GM21786 (cell line): ENCODE measurements at regions not wholly inside any gene's neighbourhood (a gene's known extent, or its start where the extent isn't known, plus 50 kb on each side); places are given as distances from the start of the nearest gene placed in this dataset.
"Not testable (repeated sequence)": the region's sequence is repeated elsewhere in the genome, so short reads cannot be mapped to it uniquely, and the experiment has no call there.

Source experiments
- ATAC-seq: cut with Tn5 transposase; IDR thresholded peaks from one replicate; pipeline ENCODE4 v1.9.1; 2021; ENCODE audit not compliant: unreplicated experiment

GRCh38 chr2:81389203-81389602 lies 1084.7 kb upstream of the LRRTM1 start:
- no peak for ATAC-seq

- ATAC-seq, result no peak
Measured at GRCh38 chr2:81363800-81364199, 1059.2 kb upstream of the LRRTM1 start.

DNA sequence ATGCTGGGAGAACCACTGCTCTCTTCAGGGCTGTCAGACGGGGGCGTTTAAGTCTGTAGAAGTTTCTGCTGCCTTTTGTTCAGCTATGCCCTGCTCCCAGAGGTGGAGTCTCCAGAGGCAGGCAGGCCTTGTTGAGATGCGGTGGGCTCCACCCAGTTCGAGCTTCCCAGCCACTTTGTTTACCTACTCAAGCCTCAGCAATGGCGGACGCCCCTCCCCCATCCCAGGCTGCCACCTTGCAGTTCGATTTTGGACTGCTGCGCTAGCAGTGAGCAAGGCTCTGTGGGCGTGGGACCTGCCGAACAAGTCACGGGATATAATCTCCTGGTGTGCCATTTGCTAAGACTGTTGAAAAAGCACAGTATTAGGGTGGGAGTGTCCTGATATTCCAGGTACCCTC lies 1057.9 kb upstream of the LRRTM1 start:
- ATAC-seq, result not testable (repeated sequence)

- no peak for ATAC-seq
Measured at GRCh38 chr2:81355436-81355835, 1050.9 kb upstream of the LRRTM1 start.

- ATAC-seq, result no peak
Measured at GRCh38 chr2:81334046-81334445, 1029.5 kb upstream of the LRRTM1 start.

DNA sequence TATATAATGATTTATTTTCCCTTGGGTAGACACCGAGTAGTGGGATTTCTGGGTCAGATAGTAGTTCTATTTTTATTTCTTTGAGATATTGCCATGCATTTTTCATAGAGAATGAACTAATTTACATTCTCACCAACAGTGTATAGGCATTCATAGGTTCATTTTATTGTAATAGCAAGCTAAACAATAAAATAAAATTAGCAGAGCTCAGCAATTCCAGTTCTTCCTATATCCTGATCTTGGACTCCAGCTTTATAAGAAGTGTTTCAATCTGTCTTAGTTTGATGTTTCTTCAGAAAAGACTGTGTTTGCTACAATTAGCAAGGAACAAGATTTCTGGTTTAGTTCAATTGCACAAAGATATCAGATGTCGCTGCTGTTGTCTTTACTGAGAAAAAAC lies 1024.4 kb upstream of the LRRTM1 start:
- no peak for ATAC-seq

- ATAC-seq, result no peak
Measured at GRCh38 chr2:81327911-81328310, 1023.4 kb upstream of the LRRTM1 start.

GRCh38 chr2:81324046-81324445 lies 1019.5 kb upstream of the LRRTM1 start:
- no peak for ATAC-seq

- ATAC-seq, result no peak
Measured at GRCh38 chr2:81304154-81304830, 999.7 kb upstream of the LRRTM1 start.

DNA sequence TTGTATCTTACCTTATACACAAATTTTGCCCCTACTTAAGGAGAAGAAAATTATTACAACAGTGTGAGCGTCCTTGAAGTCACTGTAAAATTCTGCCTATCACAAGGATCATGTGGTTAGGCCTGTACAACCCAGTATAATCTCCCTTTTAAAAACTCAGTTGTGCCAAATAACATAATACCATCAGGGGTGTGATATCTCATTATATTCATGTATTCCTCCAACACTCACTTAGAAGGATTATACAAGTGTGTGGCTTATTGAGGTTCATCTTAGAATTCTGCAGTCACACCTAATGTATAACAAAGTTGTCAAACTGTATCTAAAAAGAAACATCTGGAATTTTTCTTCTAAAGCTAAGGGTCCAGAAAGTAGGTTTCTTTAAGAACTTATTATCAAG lies 998.8 kb upstream of the LRRTM1 start:
- no peak for ATAC-seq

- no peak for ATAC-seq
Measured at GRCh38 chr2:81299841-81300240, 995.3 kb upstream of the LRRTM1 start.

- no peak for ATAC-seq
Measured at GRCh38 chr2:81290846-81291245, 986.3 kb upstream of the LRRTM1 start.

- ATAC-seq, result no peak
Measured at GRCh38 chr2:81283081-81283480, 978.5 kb upstream of the LRRTM1 start.

- ATAC-seq, result no peak
Measured at GRCh38 chr2:81282151-81282769, 977.7 kb upstream of the LRRTM1 start.

GRCh38 chr2:81276595-81276994 lies 972.0 kb upstream of the LRRTM1 start:
- no peak for ATAC-seq

- no peak for ATAC-seq
Measured at GRCh38 chr2:81266106-81266505, 961.6 kb upstream of the LRRTM1 start.

DNA sequence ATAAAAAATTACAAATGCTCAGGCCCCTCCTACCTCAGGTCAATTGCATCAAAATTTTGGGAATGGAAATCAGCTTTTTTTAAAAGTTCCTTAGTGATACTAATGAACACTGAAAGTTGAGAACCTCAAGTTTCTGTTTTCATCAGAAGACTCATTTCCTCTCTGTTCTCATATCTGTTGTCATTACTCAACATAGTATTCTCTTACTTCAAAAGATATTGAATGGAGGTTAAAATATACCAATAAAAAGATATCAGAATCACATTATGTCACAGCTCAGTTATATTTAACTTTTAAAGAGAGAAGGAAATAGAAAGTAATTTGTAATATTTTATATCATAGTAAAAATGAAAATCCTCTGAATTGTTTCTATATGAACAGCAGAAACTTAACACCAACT lies 959.4 kb upstream of the LRRTM1 start:
- ATAC-seq, result no peak

DNA sequence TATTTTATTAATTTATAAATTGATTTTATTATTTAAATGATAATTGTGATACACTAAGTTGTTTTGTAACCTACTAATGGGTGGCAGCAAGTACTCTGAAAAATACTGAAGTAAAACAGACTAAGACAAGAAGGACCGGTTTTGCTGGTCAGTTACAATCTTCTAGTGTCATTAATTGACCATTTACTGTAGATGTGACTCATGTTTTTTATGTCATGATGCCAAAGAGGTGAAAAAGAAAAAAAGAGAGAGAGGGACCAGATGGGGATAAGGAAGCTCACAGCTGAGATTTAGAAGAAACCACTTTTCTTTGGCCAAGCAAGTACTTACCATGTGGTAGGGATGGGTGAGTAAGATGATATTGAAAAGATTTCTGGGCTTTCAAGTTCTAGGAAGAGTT lies 955.8 kb upstream of the LRRTM1 start:
- no peak for ATAC-seq

DNA sequence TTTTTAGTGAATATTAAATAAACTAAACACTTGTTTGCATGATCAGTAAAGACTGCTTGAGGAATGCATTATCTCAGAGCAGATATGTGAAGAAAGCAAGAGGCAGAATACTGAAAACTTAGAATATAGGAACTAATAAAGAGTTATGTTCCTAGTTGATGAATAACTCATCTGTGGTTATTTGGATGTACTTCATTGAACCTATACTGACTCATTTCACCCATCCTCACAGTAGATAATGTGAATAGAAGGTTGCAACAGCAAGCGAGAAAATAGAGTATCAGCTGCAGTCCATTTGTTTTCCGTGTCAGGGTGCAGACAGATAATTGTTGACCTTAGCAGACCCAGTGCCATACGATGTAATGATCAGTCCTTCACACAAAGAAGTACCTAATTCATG lies 945.7 kb upstream of the LRRTM1 start:
- peak; percentile 72 for ATAC-seq

DNA sequence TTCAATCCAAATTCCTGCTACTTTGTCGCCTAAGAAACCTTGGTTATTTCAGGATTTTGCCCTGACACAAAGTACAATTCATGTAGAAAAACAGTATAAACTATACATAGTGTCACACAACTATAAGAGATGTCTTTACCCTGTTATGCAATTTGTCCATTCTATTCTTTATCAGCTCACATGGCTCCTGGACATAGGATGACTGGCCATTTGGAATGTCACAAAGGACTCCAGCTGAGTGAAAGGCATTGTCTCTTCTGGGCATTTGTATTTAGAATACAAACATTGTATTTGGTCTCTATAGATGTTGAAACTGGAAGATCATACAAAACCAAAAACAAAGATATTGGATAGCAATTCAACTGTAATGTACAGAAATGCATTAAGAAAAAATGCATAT lies 944.6 kb upstream of the LRRTM1 start:
- no peak for ATAC-seq

GRCh38 chr2:81247648-81248047 lies 943.1 kb upstream of the LRRTM1 start:
- ATAC-seq, result peak; percentile 73

GRCh38 chr2:81242501-81242900 lies 937.9 kb upstream of the LRRTM1 start:
- ATAC-seq, result no peak

GRCh38 chr2:81238462-81238861 lies 933.9 kb upstream of the LRRTM1 start:
- ATAC-seq, result no peak
